Tibial artery (tissue), 4 donors: ENCODE measurements at regions not wholly inside any gene's neighbourhood (a gene's known extent, or its start where the extent isn't known, plus 50 kb on each side); places are given as distances from the start of the nearest gene placed in this dataset.
"Not testable (repeated sequence)": the region's sequence is repeated elsewhere in the genome, so short reads cannot be mapped to it uniquely, and the experiment has no call there.

Source experiments
- DNase-seq, 2 donors: peaks; one replicate each; pipeline ENCODE4 v3.0.0-alpha.2; 2019
- H3K27ac ChIP-seq, 2 donors: fragments of 200-600 bp; sonication (generic) in 1 of 2; 1 replicate in 1 of 2; 2 replicates in 1 of 2; pipeline ENCODE4 v1.5.1; 2018 to 2019; ENCODE audit warnings: mild to moderate bottlenecking in 1 of 2
- H3K27me3 ChIP-seq, 2 donors: fragments of 200-600 bp; sonication (generic) in 1 of 2; one replicate each; pipeline versions ENCODE4 v1.5.1 to v1.6.0; 2016 to 2019
- H3K36me3 ChIP-seq, 3 donors: fragments of 200-600 bp; sonication (generic) in 2 of 3; one replicate each; pipeline ENCODE4 v1.5.1; 2016 to 2019; ENCODE audit warnings: mild to moderate bottlenecking in 2 of 3
- H3K4me1 ChIP-seq, 4 donors: fragments of 200-600 bp; sonication (generic) in 2 of 4; 1 replicate in 3 of 4; 2 replicates in 1 of 4; pipeline ENCODE4 v1.5.1; 2016 to 2019
- H3K4me3 ChIP-seq, 2 donors: fragments of 200-600 bp; sonication (generic) in 1 of 2; 1 replicate in 1 of 2; 2 replicates in 1 of 2; pipeline ENCODE4 v1.5.1; 2018 to 2019; ENCODE audit warnings: mild to moderate bottlenecking in 2 of 2
- H3K9me3 ChIP-seq, 3 donors: fragments of 200-600 bp; sonication (generic) in 1 of 3; one replicate each; pipeline ENCODE4 v1.5.1; 2016 to 2019
- CTCF ChIP-seq, 2 experiments: fragments of 200-600 bp in 1 of 2; fragments of 450-650 bp in 1 of 2; IDR thresholded peaks; one replicate each; pipeline ENCODE4 v1.5.1; 2017 to 2019; ENCODE audit warnings: antibody characterized with exemption in 2 of 2, mild to moderate bottlenecking in 1 of 2, moderate library complexity in 1 of 2
- intact Hi-C: fragments of 100-400 bp; cut with DNase I; formaldehyde crosslinking; loops from one replicate; pipeline ENCODE4 v1.15.0; 2023; ENCODE audit warnings: low total_unique reads

- no peak for DNase-seq
- Histone ChIP-seq H3K4me3 (no peak overlapping the region), H3K27ac (no peak overlapping the region), H3K36me3 (no peaks in the 10 kb centered on the region), H3K27me3 (no peaks in the 10 kb centered on the region), H3K9me3 (no peaks in the 10 kb centered on the region), H3K4me1 (no peaks in the 10 kb centered on the region)
- TF ChIP-seq CTCF (IDR thresholded peaks at IDR 0.05) = no peak
- intact Hi-C loops = no loop called here
Observed at GRCh38 chr4:158397781-158398180, 123.9 kb upstream of the RXFP1 start.

- H3K27me3 ChIP-seq, H3K36me3 ChIP-seq, H3K4me3 ChIP-seq, DNase-seq, H3K27ac ChIP-seq, intact Hi-C loops, H3K4me1 ChIP-seq, H3K9me3 ChIP-seq: not testable (repeated sequence)
Observed at GRCh38 chr4:158407961-158408360, 113.7 kb upstream of the RXFP1 start.

- Histone ChIP-seq H3K36me3 (no peaks in the 10 kb centered on the region), H3K27me3 (no peaks in the 10 kb centered on the region), H3K9me3 (no peaks in the 10 kb centered on the region), H3K4me3 (no peak overlapping the region), H3K4me1 (peaks cover 0 to 4% (median 0%) of the 10 kb centered on the region in 4 donors), H3K27ac (no peak overlapping the region)
- intact Hi-C loops = no loop called here
- no peak for DNase-seq
- TF ChIP-seq CTCF (IDR thresholded peaks at IDR 0.05) = no peak
Observed at GRCh38 chr4:158410272-158410671, 111.4 kb upstream of the RXFP1 start.

- Histone ChIP-seq H3K27me3 (no peaks in the 10 kb centered on the region), H3K4me3 (no peak overlapping the region), H3K4me1 (peaks cover 0 to 4% (median 0%) of the 10 kb centered on the region in 4 donors), H3K9me3 (no peaks in the 10 kb centered on the region), H3K36me3 (no peaks in the 10 kb centered on the region), H3K27ac (no peak overlapping the region)
- intact Hi-C loops = no loop called here
- TF ChIP-seq CTCF (IDR thresholded peaks at IDR 0.05) = no peak
- no peak for DNase-seq
Observed at GRCh38 chr4:158411269-158411668, 110.4 kb upstream of the RXFP1 start.

- peaks cover 0 to 22% (median 10%) of the 10 kb centered on the region in 4 donors for H3K4me1 ChIP-seq
- H3K4me3 ChIP-seq, H3K9me3 ChIP-seq, DNase-seq, intact Hi-C loops, H3K27me3 ChIP-seq, H3K27ac ChIP-seq, H3K36me3 ChIP-seq: not testable (repeated sequence)
Observed at GRCh38 chr4:158418679-158419078, 103.0 kb upstream of the RXFP1 start.

GRCh38 chr4:158420782-158421181 lies 100.9 kb upstream of the RXFP1 start:
- peaks cover 0 to 22% (median 10%) of the 10 kb centered on the region in 4 donors for H3K4me1 ChIP-seq
- H3K9me3 ChIP-seq = no peaks in the 10 kb centered on the region
- no peak overlapping the region for H3K4me3 ChIP-seq
- no peaks in the 10 kb centered on the region for H3K27me3 ChIP-seq
- no peak overlapping the region for H3K27ac ChIP-seq
- no peak for TF ChIP-seq CTCF (IDR thresholded peaks at IDR 0.05)
- intact Hi-C loops = no loop called here
- no peak for DNase-seq
- H3K36me3 ChIP-seq = no peaks in the 10 kb centered on the region

- Histone ChIP-seq H3K4me3 (no peak overlapping the region), H3K27me3 (no peaks in the 10 kb centered on the region), H3K27ac (no peak overlapping the region), H3K9me3 (no peaks in the 10 kb centered on the region), H3K36me3 (no peaks in the 10 kb centered on the region), H3K4me1 (peaks cover 0 to 22% (median 10%) of the 10 kb centered on the region in 4 donors)
- DNase-seq = no peak
- TF ChIP-seq CTCF (IDR thresholded peaks at IDR 0.05) = no peak
- intact Hi-C loops = no loop called here
Observed at GRCh38 chr4:158422546-158422945, 99.1 kb upstream of the RXFP1 start.
